MM.1S (cell line): ENCODE measurements at regions not wholly inside any gene's neighbourhood (a gene's known extent, or its start where the extent isn't known, plus 50 kb on each side); places are given as distances from the start of the nearest gene placed in this dataset.

Experiments used
- EZH2 ChIP-seq: fragments of 300-600 bp; sonication (generic); optimal IDR thresholded peaks from 2 replicates; pipeline ENCODE3; 2017; ENCODE audit warnings: low read depth, mild to moderate bottlenecking, antibody characterized with exemption, low read length, mixed read lengths
- TF ChIP-seq, protein P1 (sequence below): fragments of 300-600 bp; sonication (generic); IDR thresholded peaks from 2 replicates; pipeline ENCODE4 v1.5.1; 2016; ENCODE audit warnings: antibody characterized with exemption, low read length, mixed read lengths

DNA sequence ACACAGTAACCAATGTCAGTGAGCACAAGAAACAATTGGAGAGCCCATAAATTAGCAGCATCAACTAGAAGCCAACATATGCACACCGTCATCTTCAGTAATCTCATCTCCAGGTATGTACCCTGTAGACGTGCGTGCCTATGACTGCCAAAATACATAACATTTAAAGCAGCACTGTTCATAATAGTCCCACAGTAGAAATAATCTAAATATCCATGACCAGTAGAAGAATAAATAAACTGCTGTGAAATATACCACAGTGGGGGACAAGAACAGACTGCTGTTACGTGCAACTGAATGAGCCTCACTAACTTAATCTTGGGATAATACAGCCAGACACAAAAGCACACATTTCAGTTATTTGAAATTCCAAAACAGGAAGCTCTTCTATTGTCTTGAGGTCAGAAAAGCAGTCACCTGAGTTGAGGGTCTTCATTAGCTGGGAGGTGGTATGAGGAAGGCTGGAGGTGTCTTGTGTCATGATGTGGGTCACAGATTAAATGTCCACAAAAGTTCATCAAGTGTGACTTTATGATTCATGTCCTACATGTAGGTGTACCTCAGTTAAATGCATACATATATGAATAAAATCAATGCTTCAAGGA is 454.2 kb upstream of the AKR1E2 start:
- TF ChIP-seq, protein P1, sequence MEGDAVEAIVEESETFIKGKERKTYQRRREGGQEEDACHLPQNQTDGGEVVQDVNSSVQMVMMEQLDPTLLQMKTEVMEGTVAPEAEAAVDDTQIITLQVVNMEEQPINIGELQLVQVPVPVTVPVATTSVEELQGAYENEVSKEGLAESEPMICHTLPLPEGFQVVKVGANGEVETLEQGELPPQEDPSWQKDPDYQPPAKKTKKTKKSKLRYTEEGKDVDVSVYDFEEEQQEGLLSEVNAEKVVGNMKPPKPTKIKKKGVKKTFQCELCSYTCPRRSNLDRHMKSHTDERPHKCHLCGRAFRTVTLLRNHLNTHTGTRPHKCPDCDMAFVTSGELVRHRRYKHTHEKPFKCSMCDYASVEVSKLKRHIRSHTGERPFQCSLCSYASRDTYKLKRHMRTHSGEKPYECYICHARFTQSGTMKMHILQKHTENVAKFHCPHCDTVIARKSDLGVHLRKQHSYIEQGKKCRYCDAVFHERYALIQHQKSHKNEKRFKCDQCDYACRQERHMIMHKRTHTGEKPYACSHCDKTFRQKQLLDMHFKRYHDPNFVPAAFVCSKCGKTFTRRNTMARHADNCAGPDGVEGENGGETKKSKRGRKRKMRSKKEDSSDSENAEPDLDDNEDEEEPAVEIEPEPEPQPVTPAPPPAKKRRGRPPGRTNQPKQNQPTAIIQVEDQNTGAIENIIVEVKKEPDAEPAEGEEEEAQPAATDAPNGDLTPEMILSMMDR: no peak
- no peak for TF ChIP-seq EZH2
